Mesenchymal stem cell (in vitro differentiated cells and primary cell): ENCODE measurements at regions not wholly inside any gene's neighbourhood (a gene's known extent, or its start where the extent isn't known, plus 50 kb on each side); places are given as distances from the start of the nearest gene placed in this dataset.

Experiments
- DNase-seq: peaks from one replicate; pipeline ENCODE4 v3.0.0-alpha.2; 2013
- H2AFZ ChIP-seq: one replicate; pipeline ENCODE4 v1.6.1; 2013; ENCODE audit warnings: low read depth, mild to moderate bottlenecking, control low read depth, inconsistent platforms, low read length, moderate library complexity
- H2AK5ac ChIP-seq: 2 replicates; pipeline ENCODE4 v1.6.1; 2013; ENCODE audit warnings: low read length, moderate library complexity, mild to moderate bottlenecking, inconsistent platforms; ENCODE audit not compliant: severe bottlenecking
- H2BK120ac ChIP-seq: one replicate; pipeline ENCODE4 v1.6.1; 2013; ENCODE audit warnings: low read depth, mild to moderate bottlenecking, inconsistent platforms, low read length, moderate library complexity
- H2BK12ac ChIP-seq, 2 experiments: one replicate each; pipeline ENCODE4 v1.6.1; 2013; ENCODE audit warnings: inconsistent platforms in 2 of 2, low read length in 2 of 2, mild to moderate bottlenecking in 2 of 2, moderate library complexity in 2 of 2, control low read depth in 1 of 2
- H2BK15ac ChIP-seq: one replicate; pipeline ENCODE4 v1.6.1; 2013; ENCODE audit warnings: mild to moderate bottlenecking, low read depth, inconsistent platforms; ENCODE audit not compliant: poor library complexity, severe bottlenecking
- H2BK5ac ChIP-seq: 2 replicates; pipeline ENCODE4 v1.6.1; 2013; ENCODE audit warnings: low read depth, mild to moderate bottlenecking, low read length, control low read depth, inconsistent platforms; ENCODE audit not compliant: poor library complexity, severe bottlenecking
- H3K14ac ChIP-seq, 2 experiments: one replicate each; pipeline ENCODE4 v1.6.1; 2013; ENCODE audit warnings: inconsistent platforms in 2 of 2, low read length in 2 of 2, control low read depth in 1 of 2, mild to moderate bottlenecking in 1 of 2, moderate library complexity in 1 of 2
- H3K18ac ChIP-seq, 2 experiments: one replicate each; pipeline ENCODE4 v1.6.1; 2013; ENCODE audit warnings: inconsistent platforms in 2 of 2, low read length in 2 of 2, control low read depth in 1 of 2, low read depth in 1 of 2, mild to moderate bottlenecking in 1 of 2
- H3K23ac ChIP-seq, 2 experiments: one replicate each; pipeline ENCODE4 v1.6.1; 2013; ENCODE audit warnings: inconsistent platforms in 2 of 2, low read length in 2 of 2, mild to moderate bottlenecking in 2 of 2, moderate library complexity in 2 of 2, control low read depth in 1 of 2
- H3K27ac ChIP-seq: 2 replicates; pipeline ENCODE4 v1.5.1; 2013; ENCODE audit warnings: mild to moderate bottlenecking, moderate library complexity, low read length, control low read depth, inconsistent platforms; ENCODE audit not compliant: poor library complexity, severe bottlenecking
- H3K27me3 ChIP-seq, 2 experiments: 2 replicates each; pipeline versions ENCODE4 v1.6.1 to v1.7.0; 2013; ENCODE audit warnings: low read length in 2 of 2, mild to moderate bottlenecking in 2 of 2, moderate library complexity in 2 of 2, control low read depth in 1 of 2, inconsistent platforms in 1 of 2; ENCODE audit not compliant: control insufficient read depth in 1 of 2, insufficient read depth in 1 of 2
- H3K36me3 ChIP-seq, 2 experiments: 2 replicates each; pipeline versions ENCODE4 v1.6.1 to v1.7.0; 2013; ENCODE audit warnings: low read length in 2 of 2, control low read depth in 1 of 2, inconsistent platforms in 1 of 2, low read depth in 1 of 2, mild to moderate bottlenecking in 1 of 2; ENCODE audit not compliant: insufficient read depth in 2 of 2, control insufficient read depth in 1 of 2
- H3K4ac ChIP-seq, 2 experiments: one replicate each; pipeline ENCODE4 v1.6.1; 2013; ENCODE audit warnings: inconsistent platforms in 2 of 2, low read length in 2 of 2, mild to moderate bottlenecking in 2 of 2, moderate library complexity in 2 of 2, control low read depth in 1 of 2, low read depth in 1 of 2
- H3K4me1 ChIP-seq: 2 replicates; pipeline ENCODE4 v1.6.1; 2013; ENCODE audit warnings: low read depth, low read length, control low read depth; ENCODE audit not compliant: control insufficient read depth, insufficient read depth
- H3K4me2 ChIP-seq: 2 replicates; pipeline ENCODE4 v1.6.1; 2013; ENCODE audit warnings: low read length, mild to moderate bottlenecking, inconsistent platforms; ENCODE audit not compliant: poor library complexity, severe bottlenecking
- H3K4me3 ChIP-seq, 2 experiments: 2 replicates each; pipeline versions ENCODE4 v1.5.1 to v1.7.0; 2013; ENCODE audit warnings: low read length in 2 of 2, mild to moderate bottlenecking in 2 of 2, control low read depth in 1 of 2, low read depth in 1 of 2; ENCODE audit not compliant: insufficient read depth in 1 of 2
- H3K79me1 ChIP-seq: replicated peaks from 2 replicates; pipeline ENCODE4 v1.6.1; 2013; ENCODE audit warnings: mild to moderate bottlenecking, control low read depth, low read length, inconsistent platforms; ENCODE audit not compliant: poor library complexity, severe bottlenecking
- H3K9ac ChIP-seq: 2 replicates; pipeline ENCODE4 v1.7.0; 2013; ENCODE audit warnings: mild to moderate bottlenecking, low read length, moderate library complexity
- H3K9me3 ChIP-seq: 2 replicates; pipeline ENCODE4 v1.7.0; 2013; ENCODE audit warnings: mild to moderate bottlenecking, low read length; ENCODE audit not compliant: control insufficient read depth
- H4K8ac ChIP-seq: one replicate; pipeline ENCODE4 v1.6.1; 2013; ENCODE audit warnings: inconsistent platforms, mild to moderate bottlenecking, low read length, moderate library complexity
- H4K91ac ChIP-seq: one replicate; pipeline ENCODE4 v1.6.1; 2013; ENCODE audit warnings: mild to moderate bottlenecking, low read length, inconsistent platforms
- WGBS: methylation state at CpG from one replicate; pipeline ENCODE4 v1.1.7; 2013; ENCODE audit warnings: mixed read lengths; 5-methylcytosine and 5-hydroxymethylcytosine counted together

- Histone ChIP-seq H2BK5ac (no peak overlapping the region), H4K91ac (no peak overlapping the region), H3K9ac (no peak overlapping the region), H3K14ac (no peak overlapping the region), H3K9me3 (peaks cover 4% of the 10 kb centered on the region), H3K4me1 (no peaks in the 10 kb centered on the region), H2AK5ac (no peak overlapping the region), H2BK15ac (no peak overlapping the region), H3K4ac (no peak overlapping the region), H2BK120ac (no peak overlapping the region), H3K79me1 (no peaks in the 10 kb centered on the region), H2AFZ (no peak overlapping the region), H3K23ac (no peak overlapping the region), H4K8ac (no peak overlapping the region), H3K4me3 (no peak overlapping the region), H3K27ac (no peak overlapping the region), H2BK12ac (no peak overlapping the region), H3K27me3 (no peaks in the 10 kb centered on the region), H3K18ac (no peak overlapping the region), H3K36me3 (no peaks in the 10 kb centered on the region), H3K4me2 (no peak overlapping the region)
- peak; percentile 76 for DNase-seq
- WGBS = 47% methylated on average over 1 of the region's 1 CpG
Observed at GRCh38 chr18:28494151-28494550, 317.2 kb upstream of the CDH2 start.

GRCh38 chr18:28485918-28486317 lies 309.0 kb upstream of the CDH2 start:
- Histone ChIP-seq H3K23ac (no peak overlapping the region), H2AFZ (no peak overlapping the region), H2AK5ac (no peak overlapping the region), H3K27me3 (no peaks in the 10 kb centered on the region), H2BK5ac (no peak overlapping the region), H3K9ac (no peak overlapping the region), H3K4ac (no peak overlapping the region), H3K4me1 (no peaks in the 10 kb centered on the region), H3K4me2 (no peak overlapping the region), H3K18ac (no peak overlapping the region), H3K27ac (no peak overlapping the region), H2BK120ac (no peak overlapping the region), H2BK15ac (no peak overlapping the region), H4K91ac (no peak overlapping the region), H3K4me3 (no peak overlapping the region), H4K8ac (no peak overlapping the region), H3K36me3 (no peaks in the 10 kb centered on the region), H3K14ac (no peak overlapping the region), H3K79me1 (no peaks in the 10 kb centered on the region), H3K9me3 (no peaks in the 10 kb centered on the region), H2BK12ac (no peak overlapping the region)
- no peak for DNase-seq
- WGBS = 75% methylated on average over 2 of the region's 2 CpGs

- Histone ChIP-seq H3K4me3 (no peak overlapping the region), H3K9ac (no peak overlapping the region), H2BK15ac (no peak overlapping the region), H3K4me1 (no peaks in the 10 kb centered on the region), H3K36me3 (no peaks in the 10 kb centered on the region), H2BK12ac (no peak overlapping the region), H3K27ac (no peak overlapping the region), H2BK120ac (no peak overlapping the region), H3K27me3 (no peaks in the 10 kb centered on the region), H3K23ac (no peak overlapping the region), H3K18ac (no peak overlapping the region), H3K9me3 (no peaks in the 10 kb centered on the region), H3K14ac (no peak overlapping the region), H2AFZ (no peak overlapping the region), H4K91ac (no peak overlapping the region), H3K79me1 (no peaks in the 10 kb centered on the region), H2AK5ac (no peak overlapping the region), H4K8ac (no peak overlapping the region), H3K4ac (no peak overlapping the region), H3K4me2 (no peak overlapping the region), H2BK5ac (peak overlapping the region; percentile 24)
- DNase-seq = no peak
Observed at GRCh38 chr18:28485210-28485801, 308.4 kb upstream of the CDH2 start.

GRCh38 chr18:28478531-28478930 lies 301.6 kb upstream of the CDH2 start:
- Histone ChIP-seq H3K4ac (no peak overlapping the region), H3K18ac (no peak overlapping the region), H2AK5ac (no peak overlapping the region), H3K79me1 (no peaks in the 10 kb centered on the region), H2BK5ac (no peak overlapping the region), H4K91ac (no peak overlapping the region), H3K4me3 (no peak overlapping the region), H3K14ac (no peak overlapping the region), H2BK15ac (no peak overlapping the region), H3K4me1 (no peaks in the 10 kb centered on the region), H3K27ac (no peak overlapping the region), H2AFZ (no peak overlapping the region), H3K9ac (no peak overlapping the region), H3K4me2 (no peak overlapping the region), H2BK120ac (no peak overlapping the region), H4K8ac (no peak overlapping the region), H3K23ac (no peak overlapping the region), H2BK12ac (no peak overlapping the region), H3K9me3 (no peaks in the 10 kb centered on the region), H3K36me3 (no peaks in the 10 kb centered on the region), H3K27me3 (no peaks in the 10 kb centered on the region)
- 94% methylated on average over 1 of the region's 1 CpG for WGBS
- no peak for DNase-seq
